Testis (tissue), 2 donors: ENCODE measurements at regions not wholly inside any gene's neighbourhood (a gene's known extent, or its start where the extent isn't known, plus 50 kb on each side); places are given as distances from the start of the nearest gene placed in this dataset.

Experiments used
- POLR2A ChIP-seq: fragments of 450-650 bp; IDR thresholded peaks from one replicate; pipeline ENCODE4 v1.6.1; 2017; ENCODE audit warnings: antibody characterized with exemption, mild to moderate bottlenecking, moderate library complexity
- TF ChIP-seq, protein P1 (sequence below), 3 experiments: fragments of 450-650 bp in 2 of 3; fragments of 200-600 bp in 1 of 3; sonication (generic) in 1 of 3; IDR thresholded peaks; one replicate each; pipeline ENCODE4 v1.5.1; 2016 to 2019; ENCODE audit warnings: antibody characterized with exemption in 3 of 3, mild to moderate bottlenecking in 2 of 3, moderate library complexity in 1 of 3

DNA sequence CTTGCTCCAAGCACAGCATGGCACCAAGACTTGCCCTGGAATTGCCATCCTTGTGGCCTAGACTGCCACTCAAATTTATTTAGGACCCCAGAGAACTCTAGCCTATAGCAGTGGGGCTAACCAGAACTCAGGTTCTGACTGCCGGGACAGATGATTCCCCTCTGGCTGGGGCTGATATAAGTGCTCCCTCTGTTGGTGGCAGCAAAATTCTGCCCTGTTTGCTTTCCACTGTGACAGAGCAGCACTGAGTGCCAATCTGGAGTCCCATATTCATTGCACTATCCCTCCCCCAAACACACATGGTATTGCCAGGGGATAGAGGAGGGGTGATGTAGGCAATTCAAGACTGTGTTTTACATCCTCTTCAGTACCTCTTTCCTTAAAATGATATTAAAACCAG is 1081.9 kb downstream of the FAT4 start:
- TF ChIP-seq, protein P1, sequence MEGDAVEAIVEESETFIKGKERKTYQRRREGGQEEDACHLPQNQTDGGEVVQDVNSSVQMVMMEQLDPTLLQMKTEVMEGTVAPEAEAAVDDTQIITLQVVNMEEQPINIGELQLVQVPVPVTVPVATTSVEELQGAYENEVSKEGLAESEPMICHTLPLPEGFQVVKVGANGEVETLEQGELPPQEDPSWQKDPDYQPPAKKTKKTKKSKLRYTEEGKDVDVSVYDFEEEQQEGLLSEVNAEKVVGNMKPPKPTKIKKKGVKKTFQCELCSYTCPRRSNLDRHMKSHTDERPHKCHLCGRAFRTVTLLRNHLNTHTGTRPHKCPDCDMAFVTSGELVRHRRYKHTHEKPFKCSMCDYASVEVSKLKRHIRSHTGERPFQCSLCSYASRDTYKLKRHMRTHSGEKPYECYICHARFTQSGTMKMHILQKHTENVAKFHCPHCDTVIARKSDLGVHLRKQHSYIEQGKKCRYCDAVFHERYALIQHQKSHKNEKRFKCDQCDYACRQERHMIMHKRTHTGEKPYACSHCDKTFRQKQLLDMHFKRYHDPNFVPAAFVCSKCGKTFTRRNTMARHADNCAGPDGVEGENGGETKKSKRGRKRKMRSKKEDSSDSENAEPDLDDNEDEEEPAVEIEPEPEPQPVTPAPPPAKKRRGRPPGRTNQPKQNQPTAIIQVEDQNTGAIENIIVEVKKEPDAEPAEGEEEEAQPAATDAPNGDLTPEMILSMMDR (IDR thresholded peaks at IDR 0.05), result no peak
- TF ChIP-seq POLR2A, result no peak
